HepG2 (cell line): ENCODE measurements at regions not wholly inside any gene's neighbourhood (a gene's known extent, or its start where the extent isn't known, plus 50 kb on each side); places are given as distances from the start of the nearest gene placed in this dataset.

Experiments used
- ATAC-seq: fragments of 200-7000 bp; cut with Tn5 transposase; 3 replicates; pipeline ENCODE4 v1.9.1; 2020; ENCODE audit warnings: mild to moderate bottlenecking, moderate library complexity
- BruUV-seq: library from RNA; stranded (reverse); fragments of 400-500 nt; replicated peaks from 2 replicates; lab custom pipeline; 2021; lab: Mats Ljungman, UMichigan
- CTCF ChIA-PET: fragments of 300-600 bp; formaldehyde crosslinking; extraction: SDS; loops from one replicate; lab custom pipeline; 2021; ENCODE audit warnings: low total read pairs, inconsistent platforms, low intra/inter-chr PET ratio; lab: Yijun Ruan, JAX
- POLR2A ChIA-PET: fragments of 350-600 bp; sonication (Branson Sonifier 250); formaldehyde crosslinking; loops from one replicate; lab custom pipeline; 2020; ENCODE audit warnings: antibody characterized with exemption, inconsistent platforms; lab: Yijun Ruan, JAX
- DNase-seq: peaks from one replicate; pipeline ENCODE4 v3.0.0-alpha.2; 2015; ENCODE audit warnings: low spot score
- FAIRE-seq: peaks from 3 replicates; lab custom pipeline; 2011; peaks lifted over from hg19 to GRCh38; lab: Jason Lieb, UNC
- H2AFZ ChIP-seq: one replicate; pipeline ENCODE4 v1.6.1; 2011; ENCODE audit warnings: low read length, inconsistent platforms
- H3K27ac ChIP-seq: fragments of 300-600 bp; 3 replicates; pipeline ENCODE4 v1.8.0; 2011; ENCODE audit warnings: mixed run types, mild to moderate bottlenecking, mixed read lengths, low read length, inconsistent platforms; ENCODE audit not compliant: insufficient read depth; ENCODE audit errors: extremely low read length
- H3K27me3 ChIP-seq, 2 experiments: fragments of 200-600 bp in 1 of 2; 2 replicates in 1 of 2; 3 replicates in 1 of 2; pipeline versions ENCODE4 v1.6.0 to v1.8.0; 2011; ENCODE audit warnings: low read length in 2 of 2, mild to moderate bottlenecking in 2 of 2, moderate library complexity in 2 of 2, inconsistent platforms in 1 of 2; ENCODE audit not compliant: insufficient read depth in 2 of 2, control insufficient read depth in 1 of 2
- H3K36me3 ChIP-seq, 2 experiments: fragments of 200-600 bp in 1 of 2; replicated peaks in 1 of 2; 2 replicates in 1 of 2; 3 replicates in 1 of 2; pipeline versions ENCODE4 v1.5.1 to v1.8.0; 2011; ENCODE audit warnings: low read length in 2 of 2, inconsistent platforms in 1 of 2; ENCODE audit not compliant: insufficient read depth in 2 of 2, control insufficient read depth in 1 of 2
- H3K4me1 ChIP-seq: 2 replicates; pipeline ENCODE4 v1.5.1; 2012; ENCODE audit warnings: low read length, inconsistent platforms; ENCODE audit not compliant: insufficient read depth
- H3K4me2 ChIP-seq: 2 replicates; pipeline ENCODE4 v1.6.0; 2011; ENCODE audit warnings: low read depth, low read length, inconsistent platforms
- H3K4me3 ChIP-seq, 3 experiments: fragments of 200-600 bp in 1 of 3; sonication (generic), shearing (Covaris generic) in 1 of 3; replicated peaks in 1 of 3; 2 replicates each; pipeline ENCODE4 v1.5.1; 2011 to 2016; ENCODE audit warnings: low read length in 3 of 3, inconsistent platforms in 2 of 3, low read depth in 2 of 3, mild to moderate bottlenecking in 2 of 3, control low read depth in 1 of 3, mixed read lengths in 1 of 3; ENCODE audit not compliant: insufficient read depth in 1 of 3
- H3K79me2 ChIP-seq: one replicate; pipeline ENCODE4 v1.6.1; 2011; ENCODE audit warnings: low read length, inconsistent platforms; ENCODE audit not compliant: insufficient read depth
- H3K9ac ChIP-seq: 2 replicates; pipeline ENCODE4 v1.6.0; 2011; ENCODE audit warnings: mild to moderate bottlenecking, low read depth, low read length, inconsistent platforms; ENCODE audit not compliant: insufficient read depth
- H3K9me3 ChIP-seq: 2 replicates; pipeline ENCODE4 v1.5.1; 2012; ENCODE audit warnings: mild to moderate bottlenecking, low read length
- H4K20me1 ChIP-seq: 2 replicates; pipeline ENCODE4 v1.6.0; 2011; ENCODE audit warnings: inconsistent platforms, mild to moderate bottlenecking, low read length, moderate library complexity; ENCODE audit not compliant: insufficient read depth
- ATF5 ChIP-seq: sonication (generic); formaldehyde crosslinking; IDR thresholded peaks from 2 replicates; pipeline ENCODE4 v1.4.0; 2020; ENCODE audit warnings: mild to moderate bottlenecking, low read depth, missing genetic modification reagents
- BRD4 ChIP-seq: sonication (generic); formaldehyde crosslinking; IDR thresholded peaks from 2 replicates; pipeline ENCODE4 v1.4.0; 2020; ENCODE audit warnings: missing genetic modification reagents
- CBX1 ChIP-seq: IDR thresholded peaks from one replicate; pipeline ENCODE4 v1.6.1; 2016; ENCODE audit warnings: antibody characterized with exemption, low read depth
- HMG20A ChIP-seq: IDR thresholded peaks from 2 replicates; pipeline ENCODE4 v1.6.1; 2016; ENCODE audit warnings: borderline replicate concordance
- LCORL ChIP-seq, 2 experiments: fragments of 450-650 bp in 1 of 2; sonication (generic) in 1 of 2; formaldehyde crosslinking in 1 of 2; IDR thresholded peaks; 2 replicates each; pipeline versions ENCODE4 v1.5.0 to v1.6.1; 2017 to 2020; ENCODE audit warnings: antibody characterized with exemption in 1 of 2, missing genetic modification reagents in 1 of 2
- MIER2 ChIP-seq: IDR thresholded peaks from 2 replicates; pipeline ENCODE4 v1.6.1; 2016; ENCODE audit warnings: missing biosample characterization, missing genetic modification reagents
- NFKBIZ ChIP-seq: IDR thresholded peaks from 2 replicates; pipeline ENCODE4 v1.6.1; 2018; ENCODE audit warnings: missing genetic modification reagents, missing compliant biosample characterization
- NR2F6 ChIP-seq, 2 experiments: IDR thresholded peaks; 2 replicates each; pipeline ENCODE4 v1.6.1; 2016; ENCODE audit warnings: antibody characterized with exemption in 1 of 2, mild to moderate bottlenecking in 1 of 2
- RBAK ChIP-seq: sonication (generic); formaldehyde crosslinking; IDR thresholded peaks from 2 replicates; pipeline ENCODE4 v1.5.1; 2020; ENCODE audit warnings: mild to moderate bottlenecking, missing genetic modification reagents
- SUZ12 ChIP-seq: fragments of 150-350 bp; IDR thresholded peaks from 2 replicates; pipeline ENCODE4 v1.6.1; 2014; ENCODE audit warnings: low read depth, low read length
- TAF15 ChIP-seq: fragments of 200-400 bp; formaldehyde crosslinking; IDR thresholded peaks from one replicate; pipeline ENCODE4 v1.6.1; 2018; ENCODE audit warnings: mild to moderate bottlenecking, low read depth, low read length; ENCODE audit not compliant: poor library complexity, severe bottlenecking
- U2AF1 ChIP-seq: fragments of 200-400 bp; formaldehyde crosslinking; optimal IDR thresholded peaks from 2 replicates; pipeline ENCODE3; 2017; ENCODE audit warnings: mild to moderate bottlenecking, low read depth, low read length
- ZNF251 ChIP-seq: sonication (generic); formaldehyde crosslinking; IDR thresholded peaks from 2 replicates; pipeline ENCODE4 v1.9.0; 2021; ENCODE audit warnings: mild to moderate bottlenecking, missing genetic modification reagents
- ZNF263 ChIP-seq: sonication (generic); formaldehyde crosslinking; IDR thresholded peaks from 2 replicates; pipeline ENCODE4 v1.4.0; 2020; ENCODE audit warnings: missing genetic modification reagents
- ZNF33A ChIP-seq: sonication (generic); formaldehyde crosslinking; IDR thresholded peaks from 2 replicates; pipeline ENCODE4 v1.5.1; 2020; ENCODE audit warnings: missing genetic modification reagents, mild to moderate bottlenecking, moderate library complexity, borderline replicate concordance
- ZNF558 ChIP-seq: sonication (generic); formaldehyde crosslinking; IDR thresholded peaks from 2 replicates; pipeline ENCODE4 v1.9.0; 2022; ENCODE audit warnings: mild to moderate bottlenecking, missing genetic modification reagents, borderline replicate concordance
- ZNF737 ChIP-seq: sonication (generic); formaldehyde crosslinking; IDR thresholded peaks from 2 replicates; pipeline ENCODE4 v1.5.0; 2020; ENCODE audit warnings: missing genetic modification reagents, mild to moderate bottlenecking, borderline replicate concordance
- ZNF747 ChIP-seq: sonication (generic); formaldehyde crosslinking; IDR thresholded peaks from 2 replicates; pipeline ENCODE4 v1.8.1; 2023; ENCODE audit warnings: missing genetic modification reagents, mild to moderate bottlenecking, borderline replicate concordance
- ZNF776 ChIP-seq: sonication (generic); formaldehyde crosslinking; IDR thresholded peaks from 2 replicates; pipeline ENCODE4 v1.4.0; 2020; ENCODE audit warnings: mild to moderate bottlenecking, missing genetic modification reagents
- ZNF850 ChIP-seq: sonication (generic); formaldehyde crosslinking; conservative IDR thresholded peaks from 2 replicates; pipeline ENCODE4 v1.9.0; 2021; ENCODE audit warnings: mild to moderate bottlenecking, missing genetic modification reagents
- WGBS: methylation state at CpG from one replicate; pipeline ENCODE4 v1.1.6; 2017; ENCODE audit warnings: low lambda C conversion rate; 5-methylcytosine and 5-hydroxymethylcytosine counted together
- in situ Hi-C: cut with HindIII; loops from 2 replicates; pipeline ENCODE4 v1.10.0; 2017; ENCODE audit warnings: low pct_unique_long_range_greater_than_20kb; ENCODE audit not compliant: extremely low pct_ligation_motif_present
- intact Hi-C: fragments of 100-400 bp; cut with micrococcal nuclease; formaldehyde crosslinking; loops from one replicate; pipeline ENCODE4 v1.10.0; 2022; ENCODE audit not compliant: unreplicated experiment
- TF ChIP-seq, protein P1 (sequence below): sonication (generic); formaldehyde crosslinking; IDR thresholded peaks from 2 replicates; pipeline ENCODE4 v1.5.0; 2020; ENCODE audit warnings: missing genetic modification reagents
- TF ChIP-seq, protein P2 (sequence below): sonication (generic); formaldehyde crosslinking; IDR thresholded peaks from 2 replicates; pipeline ENCODE4 v1.4.0; 2020; ENCODE audit warnings: missing genetic modification reagents

DNA sequence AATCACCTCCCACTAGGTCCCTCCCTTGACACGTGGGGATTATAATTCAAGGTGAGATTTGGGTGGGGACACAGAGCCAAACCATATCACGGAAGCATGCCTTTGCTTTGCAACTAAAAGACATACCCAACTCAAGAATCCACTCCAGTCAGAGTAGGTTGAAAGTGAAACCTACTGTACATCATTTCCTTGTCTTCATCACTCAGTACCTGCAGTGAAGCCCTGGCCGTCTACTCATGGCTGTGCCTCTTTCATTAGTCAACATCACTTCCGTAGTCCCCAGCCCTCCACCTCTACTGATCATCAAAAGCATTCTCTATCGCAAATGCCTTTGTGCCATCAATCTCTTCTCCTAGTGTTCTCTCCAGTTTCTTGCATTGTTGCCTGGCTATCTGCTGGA lies 343.1 kb upstream of the ARGLU1 start (continued):
- TF ChIP-seq NFKBIZ (CRISPR knock-in tag), result no peak
- TF ChIP-seq ZNF558 (CRISPR knock-in tag), result no peak
- no peak for TF ChIP-seq ZNF737 (CRISPR knock-in tag)
- no peak for TF ChIP-seq ATF5
- no peak for TF ChIP-seq HMG20A
- no peak for TF ChIP-seq BRD4
- no peak for TF ChIP-seq ZNF747 (CRISPR knock-in tag)
- TF ChIP-seq, protein P1, sequence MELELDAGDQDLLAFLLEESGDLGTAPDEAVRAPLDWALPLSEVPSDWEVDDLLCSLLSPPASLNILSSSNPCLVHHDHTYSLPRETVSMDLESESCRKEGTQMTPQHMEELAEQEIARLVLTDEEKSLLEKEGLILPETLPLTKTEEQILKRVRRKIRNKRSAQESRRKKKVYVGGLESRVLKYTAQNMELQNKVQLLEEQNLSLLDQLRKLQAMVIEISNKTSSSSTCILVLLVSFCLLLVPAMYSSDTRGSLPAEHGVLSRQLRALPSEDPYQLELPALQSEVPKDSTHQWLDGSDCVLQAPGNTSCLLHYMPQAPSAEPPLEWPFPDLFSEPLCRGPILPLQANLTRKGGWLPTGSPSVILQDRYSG, result no peak
- TF ChIP-seq U2AF1, result no peak
- TF ChIP-seq ZNF33A, result no peak
- TF ChIP-seq TAF15, result no peak

- Histone ChIP-seq H3K4me3 (no peak overlapping the region), H2AFZ (no peak overlapping the region), H3K4me1 (no peaks in the 10 kb centered on the region), H3K9ac (no peak overlapping the region), H3K9me3 (no peaks in the 10 kb centered on the region), H3K27ac (no peak overlapping the region), H3K36me3 (no peaks in the 10 kb centered on the region), H4K20me1 (no peaks in the 10 kb centered on the region), H3K79me2 (no peaks in the 10 kb centered on the region), H3K4me2 (no peak overlapping the region), H3K27me3 (no peaks in the 10 kb centered on the region)
- ChIA-PET POLR2A (no interaction called here), CTCF (no interaction called here)
- DNase-seq (no peak), FAIRE-seq (no peak), ATAC-seq (no peak)
- BruUV-seq, result no TSS peak
- WGBS, result 49% methylated on average over 11 of the region's 13 CpGs
- intact Hi-C loops, result no loop called here
- in situ Hi-C loops, result no loop called here
- TF ChIP-seq ZNF263 (CRISPR knock-in tag) (no peak), LCORL (IDR thresholded peaks at IDR 0.05) (no peak), LCORL (CRISPR knock-in tag; IDR thresholded peaks at IDR 0.05) (no peak), NR2F6 (IDR thresholded peaks at IDR 0.05) (no peak), NR2F6 (CRISPR knock-in tag; IDR thresholded peaks at IDR 0.05) (no peak), ZNF776 (CRISPR knock-in tag) (no peak), RBAK (CRISPR knock-in tag) (no peak), SUZ12 (no peak), ZNF251 (CRISPR knock-in tag) (no peak), CBX1 (no peak), ZNF850 (CRISPR knock-in tag) (no peak), MIER2 (CRISPR knock-in tag) (no peak)
- TF ChIP-seq, protein P2, sequence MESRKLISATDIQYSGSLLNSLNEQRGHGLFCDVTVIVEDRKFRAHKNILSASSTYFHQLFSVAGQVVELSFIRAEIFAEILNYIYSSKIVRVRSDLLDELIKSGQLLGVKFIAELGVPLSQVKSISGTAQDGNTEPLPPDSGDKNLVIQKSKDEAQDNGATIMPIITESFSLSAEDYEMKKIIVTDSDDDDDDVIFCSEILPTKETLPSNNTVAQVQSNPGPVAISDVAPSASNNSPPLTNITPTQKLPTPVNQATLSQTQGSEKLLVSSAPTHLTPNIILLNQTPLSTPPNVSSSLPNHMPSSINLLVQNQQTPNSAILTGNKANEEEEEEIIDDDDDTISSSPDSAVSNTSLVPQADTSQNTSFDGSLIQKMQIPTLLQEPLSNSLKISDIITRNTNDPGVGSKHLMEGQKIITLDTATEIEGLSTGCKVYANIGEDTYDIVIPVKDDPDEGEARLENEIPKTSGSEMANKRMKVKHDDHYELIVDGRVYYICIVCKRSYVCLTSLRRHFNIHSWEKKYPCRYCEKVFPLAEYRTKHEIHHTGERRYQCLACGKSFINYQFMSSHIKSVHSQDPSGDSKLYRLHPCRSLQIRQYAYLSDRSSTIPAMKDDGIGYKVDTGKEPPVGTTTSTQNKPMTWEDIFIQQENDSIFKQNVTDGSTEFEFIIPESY (CRISPR knock-in tag), result no peak
Observed at GRCh38 chr13:106906426-106906996, 338.6 kb upstream of the ARGLU1 start.
